NCI-H2196 treated with DMSO at 0.1 percent for 48 hours (cell line): ENCODE measurements at regions not wholly inside any gene's neighbourhood (a gene's known extent, or its start where the extent isn't known, plus 50 kb on each side); places are given as distances from the start of the nearest gene placed in this dataset.

Source experiments
- DNase-seq: peaks from one replicate; lab custom pipeline; 2025; ENCODE audit not compliant: unreplicated experiment; lab: John Stamatoyannopoulos, UW

GRCh38 chr15:98025237-98025636 is 64.7 kb downstream of the ARRDC4 start:
- DNase-seq, result no peak

- no peak for DNase-seq
Observed at GRCh38 chr15:98034731-98035130, 74.2 kb downstream of the ARRDC4 start.

DNA sequence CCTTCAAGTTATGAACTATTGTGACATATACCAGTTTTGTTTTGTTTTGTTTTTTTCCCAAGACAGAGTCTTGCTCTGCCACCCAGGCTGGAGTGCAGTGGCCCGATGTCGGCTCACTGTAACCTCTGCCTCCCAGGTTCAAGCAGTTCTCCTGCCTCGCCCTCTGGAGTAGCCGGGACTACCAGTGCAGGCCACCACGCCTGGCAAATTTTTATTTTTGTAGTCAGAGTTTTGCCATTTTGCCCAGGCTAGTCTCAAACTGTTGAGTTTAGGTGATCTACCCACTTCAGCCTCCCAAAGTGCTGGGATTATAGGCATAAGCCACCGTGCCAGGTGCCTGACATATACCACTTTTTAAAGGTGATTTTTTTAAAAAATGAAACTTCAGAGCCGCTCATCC is 74.6 kb downstream of the ARRDC4 start:
- no peak for DNase-seq

GRCh38 chr15:98035577-98036010 is 75.1 kb downstream of the ARRDC4 start:
- no peak for DNase-seq

DNA sequence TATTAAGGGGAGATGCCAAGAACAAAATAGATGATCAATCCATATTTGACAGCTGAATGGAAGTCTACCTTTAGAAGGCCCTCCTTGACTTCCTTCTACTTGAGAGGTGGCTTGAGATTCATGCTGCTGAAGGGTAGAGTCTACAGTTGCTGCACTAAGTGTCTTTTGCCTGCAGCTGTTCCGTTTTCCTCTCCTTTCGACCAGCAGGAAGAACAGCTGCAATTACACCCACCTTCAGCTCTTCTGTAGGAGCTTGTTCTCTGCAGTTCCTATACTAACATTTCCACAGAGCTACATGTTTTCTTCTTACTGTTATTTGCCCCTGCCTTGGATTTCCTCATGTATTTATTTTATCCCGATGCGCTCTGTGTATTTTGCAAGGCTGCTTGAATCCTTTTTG is 79.1 kb downstream of the ARRDC4 start:
- no peak for DNase-seq

- no peak for DNase-seq
Observed at GRCh38 chr15:98040146-98040545, 79.6 kb downstream of the ARRDC4 start.

DNA sequence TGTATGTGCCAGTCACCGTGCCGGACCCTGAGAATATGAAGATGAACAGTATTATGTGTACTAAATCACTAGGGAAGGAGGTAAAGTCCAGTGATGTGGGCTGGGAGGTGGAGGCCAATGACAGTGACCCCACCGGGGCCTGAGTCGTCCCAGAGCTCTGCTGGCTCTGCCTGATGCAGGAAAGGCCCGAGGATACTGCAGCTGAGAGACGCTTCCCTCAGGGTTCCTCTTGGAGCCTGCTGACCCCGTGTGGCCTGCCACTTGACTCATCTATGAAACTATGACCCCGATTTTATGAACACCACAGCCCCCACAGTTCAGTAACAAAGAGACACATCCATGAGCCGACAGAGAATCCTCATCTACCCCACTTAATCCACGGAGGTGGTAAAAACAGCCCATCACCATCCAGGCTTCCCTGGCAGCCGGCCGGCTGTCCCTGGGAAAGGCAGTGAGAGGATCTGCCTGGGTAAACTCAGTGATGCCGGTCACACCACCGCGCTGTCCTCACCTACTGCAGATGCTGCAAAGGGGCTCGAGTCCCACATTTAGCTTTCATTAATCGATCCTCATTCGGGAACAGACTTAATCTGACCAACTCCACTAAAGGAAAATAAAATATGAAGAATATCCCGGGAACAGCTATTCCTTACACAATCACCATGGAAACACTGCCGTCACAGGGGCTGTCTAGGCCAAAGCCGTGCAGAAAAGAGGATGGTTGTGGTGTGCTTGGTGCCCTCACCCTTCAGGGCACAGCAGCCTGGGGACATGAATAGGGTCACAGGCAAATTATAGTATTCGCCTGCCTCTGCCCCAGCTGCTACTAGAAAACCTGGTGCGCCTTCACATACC is 82.9 kb downstream of the ARRDC4 start:
- DNase-seq, result no peak

DNA sequence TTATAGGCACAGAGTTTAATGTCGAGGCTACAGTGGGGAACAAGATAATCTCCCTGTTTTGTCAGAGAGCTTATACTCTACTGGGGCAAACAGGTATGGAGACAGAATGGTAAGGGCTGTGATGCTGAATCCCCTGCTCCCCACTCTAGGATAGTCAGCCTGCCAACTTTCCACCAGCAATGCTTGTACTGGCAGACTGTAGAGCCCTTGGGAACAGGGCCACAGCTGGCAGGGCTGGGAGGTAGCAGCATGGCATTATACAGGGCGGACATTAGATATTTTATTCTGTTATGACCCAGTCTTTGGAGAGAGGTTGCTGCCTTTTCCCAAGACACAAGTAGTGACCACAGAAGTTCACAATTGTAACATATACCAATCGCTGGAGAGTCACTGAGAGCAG is 91.2 kb downstream of the ARRDC4 start:
- no peak for DNase-seq

- DNase-seq, result no peak
Observed at GRCh38 chr15:98057453-98057852, 97.0 kb downstream of the ARRDC4 start.

DNA sequence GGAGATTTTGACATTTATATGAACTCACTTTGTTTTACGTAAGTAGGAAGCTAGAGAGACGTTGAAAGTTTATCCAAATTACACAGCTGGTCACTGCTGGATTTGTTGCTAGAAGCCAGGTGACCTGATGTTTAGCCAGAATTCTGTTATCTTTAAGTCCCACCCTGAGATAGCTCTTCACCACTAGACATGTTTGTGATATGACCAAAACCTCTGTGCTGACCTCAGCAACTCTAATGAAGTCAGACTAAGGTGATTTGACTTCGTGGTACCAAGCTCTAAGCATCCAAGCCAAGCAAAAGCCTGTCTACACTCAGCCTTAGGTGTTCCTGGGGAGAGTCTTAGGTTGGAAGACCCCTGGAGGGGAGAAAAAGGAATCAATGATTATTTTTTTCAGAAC is 102.4 kb downstream of the ARRDC4 start:
- no peak for DNase-seq

- DNase-seq, result no peak
Observed at GRCh38 chr15:98063315-98063714, 102.8 kb downstream of the ARRDC4 start.

DNA sequence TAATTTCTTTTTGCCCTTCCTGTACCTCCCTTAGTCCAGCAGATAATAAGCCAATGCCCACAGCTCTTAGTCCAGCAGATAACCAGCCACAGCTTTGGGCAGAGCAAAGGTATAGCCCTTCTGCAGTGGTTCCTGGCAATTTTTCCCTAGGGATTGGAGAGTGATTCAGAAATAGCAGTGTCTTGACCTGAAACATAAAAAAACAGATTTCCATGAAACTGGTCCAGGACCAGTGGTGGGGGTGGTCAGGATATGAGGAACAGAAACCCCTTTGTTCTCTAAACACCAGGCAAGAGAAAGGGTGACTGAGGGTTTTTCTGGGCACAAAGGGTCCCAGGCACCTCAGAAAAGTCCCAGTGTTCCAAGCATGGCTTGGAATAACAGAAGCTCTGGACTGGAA is 103.4 kb downstream of the ARRDC4 start:
- no peak for DNase-seq

DNA sequence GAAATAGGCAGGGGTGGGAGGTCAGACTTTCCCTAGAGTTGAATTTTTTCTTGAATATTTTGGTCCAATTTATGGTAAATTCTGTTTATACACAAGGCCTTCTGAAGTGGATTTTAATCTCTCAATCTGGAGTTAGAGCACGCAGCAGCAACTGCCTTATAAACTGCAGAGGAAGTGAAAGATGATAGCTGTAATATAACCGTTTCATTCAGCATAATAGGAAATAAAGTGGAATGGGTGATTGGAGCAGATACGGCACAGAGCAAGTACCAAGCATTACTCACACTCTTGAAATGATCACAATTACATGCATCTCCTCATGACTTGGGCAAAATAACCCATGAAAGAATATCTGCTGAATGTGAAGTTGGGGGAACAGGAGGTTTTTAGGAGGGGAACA is 106.8 kb downstream of the ARRDC4 start:
- DNase-seq, result no peak

GRCh38 chr15:98069256-98069655 is 108.8 kb downstream of the ARRDC4 start:
- no peak for DNase-seq

DNA sequence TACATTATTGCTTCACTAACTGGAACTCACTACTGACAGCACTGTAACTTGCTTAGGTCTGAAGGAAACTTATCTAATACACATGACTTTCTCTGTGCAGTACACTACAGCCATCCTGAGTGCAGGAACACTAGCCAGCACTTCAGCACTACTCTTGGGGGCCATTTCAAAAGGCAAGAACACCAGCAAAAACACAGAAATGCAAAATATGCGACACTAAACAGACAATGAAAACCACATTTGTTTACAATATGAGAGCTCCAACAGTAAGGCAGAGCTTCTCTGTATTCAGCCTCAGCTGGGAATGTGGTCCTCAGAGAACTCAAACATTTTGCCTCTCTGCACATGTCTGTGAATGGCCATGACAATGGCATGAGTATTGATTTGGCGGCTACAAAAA is 109.6 kb downstream of the ARRDC4 start:
- DNase-seq, result no peak

- DNase-seq, result no peak
Observed at GRCh38 chr15:98071786-98072185, 111.3 kb downstream of the ARRDC4 start.

DNA sequence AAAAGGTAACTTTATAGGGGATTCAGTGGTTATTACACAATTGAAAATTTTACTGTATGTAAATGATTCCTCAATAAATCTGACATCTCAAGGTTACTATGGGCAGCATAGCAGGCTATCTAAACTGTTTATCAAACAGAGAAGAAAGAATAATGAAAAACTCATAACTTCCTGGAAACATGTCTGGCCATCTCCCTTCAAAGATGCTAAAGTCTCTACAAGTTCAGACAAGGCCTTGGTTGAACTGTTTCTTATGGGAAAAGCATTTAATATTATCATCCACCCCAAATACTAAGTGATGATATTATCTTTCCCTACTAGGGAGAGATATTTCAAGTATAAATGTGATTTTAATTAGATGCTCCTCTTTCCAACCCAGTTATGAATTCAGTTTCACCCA is 114.9 kb downstream of the ARRDC4 start:
- no peak for DNase-seq

DNA sequence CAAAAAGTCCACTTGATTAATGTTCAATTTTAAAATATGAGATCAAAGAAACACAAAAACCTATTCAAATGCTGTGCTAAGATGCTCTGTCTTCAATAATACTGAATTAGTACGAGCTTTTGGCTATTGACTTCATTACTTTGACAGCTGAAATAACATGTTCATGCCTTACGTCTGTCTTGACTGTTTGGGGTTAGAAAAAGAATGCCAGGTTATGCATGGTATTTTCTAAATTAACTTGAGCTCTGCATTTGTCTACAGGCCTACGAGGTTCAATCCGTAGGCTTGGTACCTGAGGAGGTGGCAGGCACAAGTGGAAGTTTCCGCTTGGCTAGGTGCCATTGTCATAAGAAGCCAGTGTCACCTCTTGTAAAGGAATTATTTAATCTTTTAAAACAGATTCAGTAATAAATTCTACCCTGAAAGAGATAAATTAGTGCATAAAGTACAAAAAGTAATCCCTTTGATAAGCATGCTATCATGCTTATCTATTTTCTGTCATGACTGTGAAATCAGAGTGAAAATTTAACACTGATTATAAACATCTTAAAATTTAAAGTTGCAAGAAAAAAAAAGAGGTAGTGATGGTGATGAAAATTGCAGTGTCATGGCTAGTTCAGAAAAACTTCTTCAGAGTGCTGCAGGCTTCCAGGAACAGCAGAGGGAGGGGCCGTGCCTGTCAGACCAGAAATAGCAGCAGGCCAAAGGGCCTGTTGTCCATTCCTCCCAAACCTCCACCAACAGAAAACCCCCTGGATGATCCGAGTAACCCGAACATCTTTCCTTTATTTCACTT is 115.7 kb downstream of the ARRDC4 start:
- no peak for DNase-seq

GRCh38 chr15:98077186-98077585 is 116.7 kb downstream of the ARRDC4 start:
- no peak for DNase-seq

DNA sequence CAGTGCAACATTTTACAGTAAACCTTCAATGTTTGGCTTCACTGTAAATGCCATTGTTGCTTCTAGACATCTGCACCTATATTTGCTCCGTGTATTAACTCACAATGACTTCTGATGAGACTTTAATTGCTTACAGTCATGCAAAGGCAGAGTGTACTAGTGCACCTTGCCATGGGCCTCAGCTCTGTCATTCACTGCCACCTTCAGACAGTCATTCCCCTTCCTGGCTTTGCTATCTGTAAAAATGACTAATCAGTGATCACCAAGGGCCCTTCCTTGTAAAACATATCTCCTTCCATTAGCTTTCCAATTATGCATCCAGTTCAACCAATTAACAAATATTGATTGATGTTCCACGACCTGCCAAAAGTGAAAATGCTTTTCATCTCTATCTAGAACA is 120.3 kb downstream of the ARRDC4 start:
- no peak for DNase-seq

DNA sequence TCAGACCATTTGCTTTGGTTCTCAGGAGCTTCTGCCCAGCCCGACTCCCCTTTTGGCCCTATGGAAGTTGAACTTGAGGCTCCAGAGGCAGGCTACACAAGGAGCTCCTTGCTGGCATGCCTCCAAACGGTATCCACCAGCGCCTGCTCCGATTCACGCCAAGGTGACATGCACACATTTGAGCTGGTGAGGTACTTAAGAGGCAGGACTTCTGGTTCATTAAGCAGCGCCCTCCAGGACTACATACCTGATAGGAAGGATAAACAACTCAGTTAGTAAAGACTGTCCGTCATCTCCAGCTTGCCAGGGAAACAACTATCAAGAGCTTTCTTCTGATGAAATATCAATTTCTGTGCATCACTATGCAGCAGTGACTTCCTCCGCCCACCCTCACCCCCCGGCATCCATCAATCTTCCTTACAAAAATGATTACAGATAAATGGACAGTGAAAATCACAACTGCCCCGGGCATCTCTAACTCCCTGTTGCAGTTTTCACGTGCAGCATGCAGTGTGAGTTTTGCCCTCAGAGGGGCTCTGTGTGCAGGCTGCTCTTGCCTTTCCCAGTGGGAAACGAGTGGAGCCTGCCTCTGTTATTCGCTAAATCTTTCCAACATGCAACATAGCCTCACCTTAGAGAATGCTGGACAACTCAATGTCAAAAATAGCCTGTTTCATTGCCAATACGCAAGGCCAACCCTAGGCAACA is 122.9 kb downstream of the ARRDC4 start:
- no peak for DNase-seq
